Psoas muscle (tissue), 7 donors: ENCODE measurements at regions not wholly inside any gene's neighbourhood (a gene's known extent, or its start where the extent isn't known, plus 50 kb on each side); places are given as distances from the start of the nearest gene placed in this dataset.

Source experiments
- ATAC-seq, 4 donors: fragments of 200-7000 bp; cut with Tn5 transposase; one replicate each; pipeline ENCODE4 v1.9.1; 2020; ENCODE audit warnings: moderate library complexity in 3 of 4, mild to moderate bottlenecking in 2 of 4
- DNase-seq, 2 donors: peaks; one replicate each; pipeline ENCODE4 v3.0.0-alpha.2; 2020
- H3K27ac ChIP-seq: fragments of 200-600 bp; one replicate; pipeline ENCODE4 v1.8.0; 2022
- H3K27me3 ChIP-seq, 3 donors: fragments of 200-600 bp in 1 of 3; one replicate each; pipeline versions ENCODE4 v1.6.1 to v1.8.0; 2013 to 2022; ENCODE audit warnings: low read length in 2 of 3, mild to moderate bottlenecking in 2 of 3, moderate library complexity in 1 of 3; ENCODE audit not compliant: insufficient read depth in 3 of 3
- H3K36me3 ChIP-seq, 2 donors: fragments of 200-600 bp in 1 of 2; one replicate each; pipeline versions ENCODE4 v1.6.1 to v1.8.0; 2013 to 2022; ENCODE audit warnings: low read depth in 1 of 2, mild to moderate bottlenecking in 1 of 2, moderate library complexity in 1 of 2; ENCODE audit not compliant: insufficient read depth in 1 of 2
- H3K4me1 ChIP-seq: fragments of 200-600 bp; one replicate; pipeline ENCODE4 v1.8.0; 2022
- H3K4me3 ChIP-seq: fragments of 200-600 bp; one replicate; pipeline ENCODE4 v1.8.0; 2022; ENCODE audit warnings: mild to moderate bottlenecking
- H3K9me3 ChIP-seq: fragments of 200-600 bp; one replicate; pipeline ENCODE4 v1.8.0; 2022
- CTCF ChIP-seq: fragments of 200-600 bp; IDR thresholded peaks from one replicate; pipeline ENCODE4 v1.8.0; 2022; ENCODE audit warnings: antibody characterized with exemption
- WGBS, 3 donors: extraction: QIAGEN DNeasy Blood & Tissue Kit; methylation state at CpG; one replicate each; pipeline versions ENCODE4 v1.1.6 to v1.1.7; 2013; 5-methylcytosine and 5-hydroxymethylcytosine counted together
- intact Hi-C, 2 donors: fragments of 100-400 bp; cut with DNase I; formaldehyde crosslinking; loops; one replicate each; pipeline versions ENCODE4 v1.11.0 to v1.14.2; 2022
- donor health status: healthy with polysubstance abuse.
- donor health status: DM: no; HTN: no; CAD: no; lungs with moderate emphysema.
- donor health status: Bipolar disorder and iron deficiency.
- donor health status: healthy.
- donor health status: DM: yes; HTN: yes; CAD: no.
- donor health status: DM: no; HTN: no; CAD: no.
- donor health status: DM: yes; HTN: yes; CAD: no.

- ATAC-seq (no peak), DNase-seq (no peak)
- intact Hi-C loops, result no loop called here
- H3K27ac ChIP-seq, result no peak overlapping the region
- H3K36me3 ChIP-seq, result no peaks in the 10 kb centered on the region
- H3K4me3 ChIP-seq, result no peak overlapping the region
- H3K27me3 ChIP-seq, result no peaks in the 10 kb centered on the region
- peaks cover 6% of the 10 kb centered on the region for H3K9me3 ChIP-seq
- no peaks in the 10 kb centered on the region for H3K4me1 ChIP-seq
- 59 to 77% (median 65%) methylated on average over 5 of the region's 5 CpGs for WGBS, 3 donors
- no peak for TF ChIP-seq CTCF
Observed at GRCh38 chr18:61047794-61048193, 285.4 kb upstream of the CDH20 start.

- Histone ChIP-seq H3K27me3 (no peaks in the 10 kb centered on the region), H3K27ac (no peak overlapping the region), H3K4me3 (no peak overlapping the region), H3K4me1 (no peaks in the 10 kb centered on the region), H3K9me3 (peaks cover 4% of the 10 kb centered on the region), H3K36me3 (no peaks in the 10 kb centered on the region)
- WGBS, 3 donors, result 72 to 77% (median 73%) methylated on average over 2 of the region's 2 CpGs
- no peak for TF ChIP-seq CTCF
- intact Hi-C loops, result no loop called here
- ATAC-seq, result no peak
- DNase-seq, result no peak
Observed at GRCh38 chr18:61057443-61057842, 275.8 kb upstream of the CDH20 start.

- ATAC-seq, result no peak
- no peak for TF ChIP-seq CTCF
Observed at GRCh38 chr18:61062258-61062657, 271.0 kb upstream of the CDH20 start.

GRCh38 chr18:61064911-61065310, 268.3 kb upstream of the CDH20 start:
- H3K36me3 ChIP-seq, result no peaks in the 10 kb centered on the region
- no peaks in the 10 kb centered on the region for H3K9me3 ChIP-seq
- no peak overlapping the region for H3K27ac ChIP-seq
- H3K4me3 ChIP-seq, result no peak overlapping the region
- intact Hi-C loops, result no loop called here
- TF ChIP-seq CTCF, result no peak
- ATAC-seq (no peak), DNase-seq (no peak)
- no peaks in the 10 kb centered on the region for H3K27me3 ChIP-seq
- no peaks in the 10 kb centered on the region for H3K4me1 ChIP-seq

More at GRCh38 chr18:61062258-61062657, 271.0 kb upstream of the CDH20 start:
- no peaks in the 10 kb centered on the region for H3K36me3 ChIP-seq
- no peak overlapping the region for H3K27ac ChIP-seq
- no peaks in the 10 kb centered on the region for H3K27me3 ChIP-seq
- 62 to 66% (median 65%) methylated on average over 2 of the region's 2 CpGs for WGBS, 3 donors
- H3K9me3 ChIP-seq, result no peaks in the 10 kb centered on the region
- H3K4me3 ChIP-seq, result no peak overlapping the region
- intact Hi-C loops, result no loop called here
- H3K4me1 ChIP-seq, result no peaks in the 10 kb centered on the region
- DNase-seq, result no peak

- WGBS, 3 donors, result 86 to 88% (median 87%) methylated on average over 2 of the region's 2 CpGs
Observed at GRCh38 chr18:61076986-61077385, 256.2 kb upstream of the CDH20 start.

More at GRCh38 chr18:61076986-61077385, 256.2 kb upstream of the CDH20 start:
- Histone ChIP-seq H3K4me3 (no peak overlapping the region), H3K4me1 (no peaks in the 10 kb centered on the region), H3K36me3 (no peaks in the 10 kb centered on the region), H3K9me3 (no peaks in the 10 kb centered on the region), H3K27ac (no peak overlapping the region), H3K27me3 (no peaks in the 10 kb centered on the region)
- no peak for TF ChIP-seq CTCF
- no peak for DNase-seq
- ATAC-seq, result no peak
- intact Hi-C loops, result no loop called here
